UCSD-AML1 (cell line): ENCODE measurements at regions not wholly inside any gene's neighbourhood (a gene's known extent, or its start where the extent isn't known, plus 50 kb on each side); places are given as distances from the start of the nearest gene placed in this dataset.
"Not testable (repeated sequence)": the region's sequence is repeated elsewhere in the genome, so short reads cannot be mapped to it uniquely, and the experiment has no call there.

Source experiments
- DNase-seq: peaks from one replicate; lab custom pipeline; 2025; ENCODE audit not compliant: unreplicated experiment; lab: John Stamatoyannopoulos, UW

DNA sequence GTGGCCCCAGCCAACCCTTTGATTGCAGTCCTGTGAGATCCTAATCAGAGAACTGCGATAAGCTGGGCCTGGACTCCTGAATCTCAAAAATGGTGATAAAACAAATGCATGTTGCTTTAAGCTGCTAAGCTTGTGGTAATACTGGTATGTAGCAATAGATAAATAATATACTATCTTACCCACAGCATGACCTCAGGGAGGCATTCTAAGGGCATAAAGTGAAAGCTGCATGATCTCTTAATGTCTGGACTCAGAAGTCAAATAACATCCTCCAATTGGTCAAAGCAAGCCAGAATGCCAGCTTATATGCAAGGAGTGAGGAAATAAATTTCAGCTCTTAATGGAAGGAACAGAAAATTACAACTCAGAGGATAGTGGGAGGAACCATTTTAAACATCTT lies 246.1 kb downstream of the FSIP2 start:
- DNase-seq: no peak

DNA sequence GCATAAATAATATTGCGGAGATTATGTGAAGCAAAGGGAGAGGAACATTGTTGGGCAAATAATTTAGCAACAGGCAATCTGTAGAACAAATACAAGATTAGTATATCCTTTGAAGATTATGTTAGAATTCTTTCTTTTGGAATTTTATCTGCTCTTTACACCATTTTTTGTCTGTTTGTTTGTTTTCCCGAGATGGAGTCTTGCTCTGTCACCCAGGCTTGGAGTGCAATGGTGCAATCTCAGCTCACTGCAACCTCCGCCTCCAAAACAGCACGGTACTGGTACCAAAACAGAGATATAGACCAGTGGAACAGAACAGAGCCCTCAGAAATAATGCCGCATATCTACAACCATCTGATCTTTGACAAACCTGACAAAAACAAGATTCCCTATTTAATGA lies 250.3 kb downstream of the FSIP2 start:
- not testable (repeated sequence) for DNase-seq

DNA sequence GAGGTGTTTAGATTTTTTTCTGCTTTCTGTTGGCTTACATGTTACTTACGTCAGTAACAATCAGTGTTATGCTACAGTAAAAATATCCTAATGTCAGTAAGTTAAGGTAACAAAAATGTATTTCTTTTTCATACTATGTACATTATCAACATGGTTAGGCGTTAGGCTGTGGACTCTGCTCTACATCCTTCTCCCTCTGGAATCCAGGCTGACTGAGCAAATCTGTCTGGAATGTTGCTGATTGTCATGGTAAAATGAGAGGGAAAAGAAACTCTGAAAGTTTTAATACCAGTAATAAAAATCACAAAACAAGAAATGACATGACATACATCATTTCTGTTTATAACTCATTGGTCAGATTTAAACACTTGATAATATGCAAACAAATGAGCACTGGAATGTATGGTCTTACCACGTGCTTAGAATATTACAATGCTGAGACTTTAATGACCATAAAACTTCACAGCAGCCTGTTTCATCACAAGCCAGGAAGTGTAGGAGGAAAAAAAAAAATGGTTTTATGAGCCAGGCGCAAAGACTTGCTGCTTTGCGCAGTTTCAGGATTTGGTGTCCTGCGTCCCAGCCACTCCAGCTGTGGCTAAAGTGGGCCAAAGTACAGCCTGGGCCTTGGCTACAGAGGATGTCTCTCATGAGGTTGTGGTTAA lies 252.4 kb downstream of the FSIP2 start:
- no peak for DNase-seq

DNA sequence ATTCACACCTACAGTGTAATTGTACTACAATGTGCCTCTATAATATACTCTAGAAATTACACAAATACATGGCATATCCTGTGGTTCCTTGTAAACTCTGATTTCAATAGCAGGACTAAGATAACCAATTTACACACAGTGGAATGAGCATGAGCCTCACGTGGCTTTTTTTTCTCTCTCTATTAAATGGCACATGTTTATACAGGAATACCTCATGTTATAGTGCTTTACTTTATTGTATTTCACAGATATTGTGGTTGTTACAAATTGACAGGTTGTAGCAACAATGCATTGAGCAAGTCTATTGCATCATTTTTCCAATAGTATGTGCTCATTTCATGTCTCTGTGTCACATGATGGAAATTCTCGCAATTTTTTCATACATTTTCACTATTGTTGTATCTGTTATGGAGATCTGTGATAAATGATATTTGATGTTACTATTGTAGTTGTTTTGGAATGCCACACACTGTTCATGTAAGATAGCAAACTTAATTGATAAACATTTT lies 260.0 kb downstream of the FSIP2 start:
- DNase-seq: no peak

DNA sequence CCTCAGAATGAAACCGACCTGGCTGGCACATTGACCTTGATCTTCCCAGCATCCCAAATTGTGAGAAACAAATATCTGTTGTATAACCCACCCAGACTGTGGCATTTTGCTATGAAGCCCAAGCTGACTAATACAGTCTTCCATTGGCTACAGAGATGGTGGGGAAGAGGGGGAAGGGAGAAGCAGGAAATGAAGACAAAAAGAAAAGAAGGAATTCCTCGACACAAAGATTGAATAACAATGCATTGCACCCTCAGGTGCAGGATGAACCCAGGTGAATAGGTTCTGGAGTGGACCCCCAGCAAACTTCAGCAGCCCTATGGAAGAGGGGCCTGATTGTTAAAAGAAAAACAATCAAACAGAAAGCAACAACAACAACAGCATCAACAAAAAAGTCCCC lies 270.7 kb downstream of the FSIP2 start:
- DNase-seq: no peak

DNA sequence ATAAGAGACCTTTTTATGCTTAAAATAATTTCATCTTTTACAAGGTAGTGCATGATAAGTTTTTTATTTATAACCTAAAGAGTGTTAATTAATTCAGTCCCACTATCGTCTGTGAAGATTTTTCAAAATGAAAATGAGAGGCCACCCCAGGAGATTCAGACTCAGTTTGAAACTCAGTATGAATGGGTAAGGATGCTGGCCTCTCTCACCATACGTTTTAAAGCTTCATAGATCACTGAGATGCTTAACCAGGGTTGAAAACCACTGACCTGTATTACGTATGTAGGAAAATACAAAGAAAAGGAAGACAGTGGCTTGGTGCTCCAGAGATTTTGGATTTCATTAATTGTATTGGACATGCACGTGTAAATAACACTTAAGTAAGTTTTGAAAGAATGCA lies 278.7 kb downstream of the FSIP2 start:
- no peak for DNase-seq

DNA sequence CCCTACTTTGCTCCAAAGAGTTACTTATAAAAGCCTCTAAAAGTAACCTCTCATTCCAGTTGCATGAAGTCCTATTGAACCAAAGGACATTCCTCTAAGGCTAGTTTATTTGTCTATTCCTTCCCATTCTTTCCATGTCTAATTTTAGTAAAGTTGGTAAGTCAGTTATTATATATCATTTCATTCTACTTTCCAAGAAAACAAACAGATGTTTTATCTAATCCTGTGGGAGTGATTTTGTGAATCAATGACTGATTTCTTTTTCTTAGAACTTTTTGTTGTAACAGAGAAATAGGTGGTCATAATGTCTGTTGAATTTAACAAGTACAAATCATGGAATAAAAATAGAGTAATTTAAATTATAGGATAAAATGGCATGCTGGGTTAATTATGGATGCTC lies 286.3 kb downstream of the FSIP2 start:
- no peak for DNase-seq

DNA sequence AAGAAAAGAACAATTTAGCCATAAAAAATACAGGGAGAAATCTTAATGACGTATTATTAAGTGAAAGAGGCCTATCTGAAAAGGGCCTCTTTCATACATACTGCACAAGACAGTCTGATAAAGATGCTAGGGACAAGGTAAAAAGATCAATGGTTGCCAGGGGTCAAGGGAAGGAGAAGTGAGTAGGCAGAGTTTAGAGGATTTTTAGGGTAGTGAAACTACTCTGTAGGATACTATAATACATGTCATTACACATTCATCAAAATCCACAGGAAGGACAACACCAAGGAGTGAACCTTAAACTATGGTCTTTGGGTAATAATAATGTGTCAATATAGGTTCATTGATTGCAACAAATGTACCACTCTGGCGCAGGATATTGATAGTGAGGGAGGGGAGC lies 289.3 kb downstream of the FSIP2 start:
- no peak for DNase-seq

DNA sequence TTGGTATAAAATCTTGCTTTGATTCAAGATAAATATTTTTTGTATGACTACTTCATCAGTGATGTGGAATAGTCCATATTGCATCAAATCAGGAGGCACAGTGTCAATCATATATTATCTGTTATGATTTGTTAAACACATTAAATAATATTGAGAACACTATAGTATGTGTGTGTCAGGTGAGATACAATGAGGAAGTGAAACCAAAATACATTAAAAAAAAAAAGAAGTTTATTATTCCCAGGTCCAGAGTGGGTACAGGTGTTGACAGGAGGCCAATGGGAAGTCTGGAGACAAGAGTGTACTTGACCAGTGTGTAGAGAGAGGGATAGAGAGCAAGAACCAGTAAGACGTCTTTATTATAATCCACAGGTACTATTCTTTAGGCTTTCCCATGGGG lies 292.6 kb downstream of the FSIP2 start:
- no peak for DNase-seq

DNA sequence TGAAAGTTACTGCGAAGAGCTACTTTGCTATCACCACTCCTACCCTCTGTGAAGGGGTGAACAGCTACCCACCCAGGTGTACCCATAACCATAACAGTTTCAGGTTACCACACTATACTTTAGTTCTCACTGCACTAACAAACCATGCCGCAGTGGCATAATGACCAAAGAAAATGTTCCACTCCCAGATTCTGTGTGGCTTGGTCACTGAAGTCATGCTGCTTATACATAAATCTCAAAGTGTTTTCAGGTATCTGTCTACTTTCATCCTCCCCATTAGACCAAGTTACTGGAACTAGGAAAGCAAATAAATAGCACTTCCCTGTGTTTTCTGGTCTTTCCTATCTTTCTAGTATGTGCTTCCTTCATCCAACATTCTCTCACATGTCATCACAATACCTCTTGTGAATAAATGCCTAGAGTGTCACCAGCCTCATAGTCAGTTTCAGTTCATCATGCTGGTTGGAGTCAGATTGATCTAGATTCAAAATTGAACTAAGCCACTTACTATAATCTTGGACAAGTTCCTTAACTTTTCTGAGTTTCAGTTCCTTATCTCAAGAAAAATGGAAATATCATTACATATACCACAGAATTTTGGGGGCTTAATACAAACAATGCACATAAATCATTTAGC lies 293.6 kb downstream of the FSIP2 start:
- DNase-seq: no peak

DNA sequence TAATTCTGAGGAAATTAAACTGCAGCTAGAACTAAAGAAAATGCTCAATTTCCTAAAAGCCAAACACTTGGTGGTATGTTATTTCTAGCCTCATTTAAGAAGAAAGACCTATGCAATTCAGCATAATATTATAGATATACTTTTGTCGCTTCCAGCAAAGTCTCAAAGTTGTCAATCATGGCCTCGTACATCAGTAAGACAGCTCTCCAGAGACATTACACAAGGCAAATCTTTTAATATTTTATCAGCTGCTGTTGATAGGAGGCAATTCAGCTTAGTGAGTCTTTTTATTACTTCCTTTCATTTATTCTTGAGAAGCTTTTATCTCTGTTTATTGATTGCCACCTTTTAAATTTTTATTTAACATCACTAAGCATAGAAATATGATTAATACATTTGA lies 294.3 kb downstream of the FSIP2 start:
- no peak for DNase-seq

DNA sequence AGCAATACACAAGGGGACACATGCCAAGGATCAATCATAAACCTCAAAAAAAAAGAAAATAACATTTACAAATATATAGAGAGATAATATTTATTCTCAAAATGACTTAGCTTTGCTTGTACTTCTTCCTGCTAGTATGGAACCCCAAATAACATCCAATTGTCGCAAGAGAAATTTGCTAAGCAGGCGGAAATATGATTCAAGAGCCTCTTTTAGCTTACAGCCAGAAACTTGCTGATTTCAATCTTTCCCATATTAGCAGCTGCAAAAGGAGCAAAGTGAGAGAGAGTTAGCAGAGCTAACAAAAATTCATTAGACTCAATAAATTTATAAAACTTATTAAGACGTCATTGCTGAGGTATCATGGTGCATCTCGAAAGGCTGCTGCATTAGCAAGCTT lies 294.9 kb downstream of the FSIP2 start:
- DNase-seq: no peak

DNA sequence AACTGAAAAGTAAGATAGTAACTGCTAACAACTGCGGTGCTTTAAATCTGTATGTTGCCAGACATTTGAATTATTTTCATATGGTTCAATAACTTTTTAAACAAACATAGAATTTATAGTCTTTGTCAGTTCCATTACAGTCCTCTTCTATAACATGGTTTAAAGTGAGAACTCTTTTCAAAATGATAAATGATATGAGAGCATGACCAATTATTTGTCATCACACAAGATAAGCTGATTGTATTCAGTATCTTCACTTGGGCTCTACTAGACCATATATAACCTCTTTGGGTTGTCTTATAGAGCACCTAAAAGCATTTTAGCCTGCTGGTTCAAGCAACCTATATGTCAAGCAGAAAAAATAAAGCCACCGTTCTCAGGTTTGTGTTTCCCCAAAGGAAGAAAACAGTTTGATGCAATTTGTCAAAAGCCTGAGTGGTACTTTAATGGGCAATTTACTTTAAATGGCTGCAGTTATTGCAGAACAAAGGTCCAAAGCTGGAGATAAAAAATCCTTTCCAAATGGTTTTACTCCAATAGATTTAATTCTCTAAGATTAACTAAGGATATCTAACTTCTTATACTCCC lies 298.4 kb downstream of the FSIP2 start:
- no peak for DNase-seq

DNA sequence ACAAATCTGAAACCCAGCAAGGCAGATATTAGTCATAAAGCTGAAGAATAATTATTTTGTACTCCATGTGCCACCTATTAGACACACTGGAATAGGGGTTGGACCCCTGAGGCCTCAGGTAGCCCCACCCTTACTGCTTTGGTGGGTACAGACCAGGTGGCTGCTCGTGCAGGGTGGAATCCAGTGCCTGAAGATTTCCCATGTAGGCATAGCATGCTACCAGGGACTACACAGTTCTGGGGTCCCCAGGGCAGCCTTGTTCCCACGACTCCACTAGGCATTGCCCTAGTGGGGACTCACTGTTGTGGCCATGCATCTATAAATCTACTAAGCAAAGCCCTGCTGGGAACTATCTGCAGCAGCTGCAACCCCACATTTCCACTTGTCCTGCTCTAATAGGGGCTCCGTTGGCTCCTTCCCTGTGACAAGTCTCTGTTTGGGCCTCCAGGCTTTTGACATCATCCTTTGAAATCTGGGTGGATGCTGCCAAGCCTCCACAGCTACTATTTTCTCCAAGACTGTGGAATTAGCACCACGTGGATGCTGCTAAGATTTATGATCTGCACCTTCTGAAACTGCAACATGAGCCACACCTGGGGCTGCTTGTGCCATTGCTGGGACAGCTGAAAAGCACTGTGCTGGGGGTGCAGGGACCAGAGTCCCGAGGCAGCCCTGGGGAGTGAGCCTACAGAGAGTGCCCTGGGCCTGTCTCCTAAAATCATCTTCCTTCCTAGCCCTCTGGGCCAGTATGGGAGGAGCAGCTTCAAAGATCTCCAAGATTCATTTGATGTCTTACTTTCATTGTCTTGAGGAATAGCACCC lies 303.8 kb downstream of the FSIP2 start:
- DNase-seq: peak; percentile 7

DNA sequence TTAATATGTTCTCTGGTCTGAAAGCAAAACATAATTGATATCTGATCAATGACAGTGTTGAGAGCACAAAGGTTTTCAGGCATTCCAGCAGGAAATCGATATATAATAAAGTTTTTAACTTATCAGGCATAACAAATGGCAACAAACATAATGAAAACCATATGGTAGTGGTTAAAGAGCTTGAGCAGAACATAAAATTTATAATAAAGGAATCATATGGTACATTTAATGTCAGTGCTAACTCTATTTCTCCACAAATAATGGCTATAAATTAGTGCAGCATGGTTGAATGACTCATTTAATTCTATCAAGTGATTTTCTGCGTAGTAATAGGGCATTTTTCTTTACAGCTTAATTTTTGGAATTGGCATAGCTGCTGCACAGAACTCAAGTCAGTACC lies 306.2 kb downstream of the FSIP2 start:
- DNase-seq: no peak

DNA sequence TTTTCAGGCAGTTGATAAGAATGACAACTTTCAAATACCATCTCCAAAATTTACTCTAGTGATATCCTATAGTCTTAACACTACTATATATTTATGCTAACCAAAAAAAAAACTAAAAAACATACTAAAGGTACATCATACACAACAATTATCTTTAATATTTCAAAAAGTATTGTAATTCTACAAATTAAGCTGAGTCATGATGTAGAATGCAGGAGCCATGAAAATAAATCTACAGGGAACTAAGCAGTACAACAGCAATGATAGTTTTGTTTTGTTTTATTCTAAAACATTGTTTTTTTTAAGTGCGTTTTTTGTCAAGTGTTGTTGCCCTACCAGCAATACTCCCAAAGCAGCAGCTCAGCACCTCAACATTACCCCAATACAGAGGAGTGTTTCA lies 314.3 kb downstream of the FSIP2 start:
- DNase-seq: no peak

DNA sequence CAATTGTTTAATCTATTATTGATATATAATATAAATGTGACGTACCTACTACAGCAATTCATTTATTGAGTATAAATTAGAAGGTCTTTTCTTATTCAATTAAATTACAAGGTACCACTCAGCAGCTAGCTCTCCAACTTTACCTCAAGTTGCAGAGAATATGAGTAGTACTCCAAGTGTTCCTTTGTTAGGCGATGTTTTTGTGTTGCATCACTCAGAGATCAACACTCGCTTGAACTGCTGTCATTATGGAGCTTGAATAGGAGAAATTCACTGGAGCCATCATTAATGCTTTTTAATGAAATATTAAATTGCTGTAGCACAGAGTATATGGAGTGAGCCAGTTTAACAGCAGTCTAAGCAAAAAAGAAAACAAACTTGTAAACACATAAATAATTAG lies 320.0 kb downstream of the FSIP2 start:
- DNase-seq: no peak

DNA sequence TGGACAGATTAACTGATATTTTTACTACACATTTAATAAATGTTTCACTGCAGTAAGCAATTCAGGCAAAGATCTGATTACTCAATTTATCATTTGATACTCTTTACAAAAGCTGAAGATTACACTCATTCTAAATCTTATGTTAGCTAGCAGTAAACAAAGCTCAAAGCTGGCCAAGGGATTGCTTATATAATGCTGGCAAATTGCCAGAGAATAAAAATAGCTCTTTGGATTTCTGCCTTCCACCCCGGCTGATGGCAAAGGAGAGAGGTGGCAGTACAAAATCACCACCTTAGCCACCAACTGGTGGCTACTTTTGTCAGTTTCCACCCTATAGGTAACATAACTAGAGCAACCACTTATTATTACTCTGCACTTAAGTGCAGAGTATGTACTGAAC lies 320.5 kb downstream of the FSIP2 start:
- DNase-seq: no peak

DNA sequence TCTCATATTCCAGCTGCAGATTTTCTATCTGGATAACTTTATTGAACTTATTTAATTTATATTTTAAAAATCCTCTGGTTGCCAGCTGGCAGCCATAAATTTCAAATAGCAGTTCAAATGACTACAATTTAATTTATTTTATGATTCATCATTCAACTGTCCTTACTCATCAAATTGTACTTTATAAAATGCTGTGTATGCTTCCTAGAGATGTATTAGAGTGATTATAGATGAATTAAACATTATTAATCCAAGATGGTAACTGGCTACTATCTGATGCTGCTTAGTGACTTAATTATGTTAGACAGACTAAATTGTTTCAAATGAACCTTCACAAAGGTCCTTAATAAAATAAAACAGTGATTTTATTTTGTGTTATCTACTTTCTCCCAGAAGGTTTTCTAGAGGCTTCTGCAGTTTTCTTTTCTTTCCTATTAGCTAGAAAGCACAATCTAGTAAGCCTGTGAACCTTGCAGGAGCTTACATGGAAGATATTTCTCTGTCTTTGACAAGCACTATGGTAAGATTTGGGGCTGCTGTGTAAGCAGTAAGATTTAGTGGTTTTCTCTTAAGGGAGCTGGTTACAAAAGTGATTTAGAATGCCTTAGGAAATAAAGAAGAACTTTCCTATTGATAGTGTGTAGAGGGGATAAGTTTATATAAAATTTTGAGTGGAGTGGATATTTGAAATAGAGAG lies 322.3 kb downstream of the FSIP2 start:
- no peak for DNase-seq

DNA sequence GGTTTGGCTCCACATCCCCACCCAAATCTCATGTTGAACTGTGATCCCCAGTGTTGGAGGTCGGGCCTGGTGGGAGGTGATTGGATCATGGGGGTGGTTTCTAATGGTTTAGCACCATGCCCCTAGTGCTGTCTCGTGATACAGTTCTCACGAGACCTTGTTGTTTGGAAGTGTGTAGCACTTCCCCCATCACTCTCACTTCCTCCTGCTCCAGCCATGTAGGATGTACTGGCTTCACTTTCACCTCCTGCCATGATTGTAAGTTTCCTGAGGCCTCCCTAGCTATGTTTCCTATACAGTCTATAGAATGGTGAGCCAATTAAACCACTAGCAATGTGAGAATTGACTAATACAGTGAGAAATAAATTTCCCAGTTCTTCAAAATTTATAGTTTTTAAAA lies 325.9 kb downstream of the FSIP2 start:
- no peak for DNase-seq

DNA sequence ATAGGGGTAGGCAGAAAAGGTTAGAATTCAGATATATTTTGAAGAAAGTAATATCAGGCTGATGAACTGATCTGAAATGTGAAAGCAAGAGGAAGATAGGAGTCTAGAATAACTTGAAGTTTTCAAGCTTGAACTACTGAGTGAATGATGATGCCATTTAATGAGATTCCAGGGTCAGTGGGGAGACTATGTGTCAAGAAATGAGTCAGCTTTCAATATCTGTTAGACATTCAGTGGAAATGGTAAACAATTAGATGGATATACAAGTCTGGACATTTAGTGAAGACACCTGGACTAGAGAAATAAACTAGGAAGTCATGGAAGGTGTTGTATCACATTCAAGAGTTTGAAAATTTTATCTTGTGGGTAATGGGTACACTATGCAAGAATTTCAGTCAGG lies 326.9 kb downstream of the FSIP2 start:
- DNase-seq: no peak
